ENCODE measurements at regions not wholly inside any gene's neighbourhood (a gene's known extent, or its start where the extent isn't known, plus 50 kb on each side); places are given as distances from the start of the nearest gene placed in this dataset.

DNA sequence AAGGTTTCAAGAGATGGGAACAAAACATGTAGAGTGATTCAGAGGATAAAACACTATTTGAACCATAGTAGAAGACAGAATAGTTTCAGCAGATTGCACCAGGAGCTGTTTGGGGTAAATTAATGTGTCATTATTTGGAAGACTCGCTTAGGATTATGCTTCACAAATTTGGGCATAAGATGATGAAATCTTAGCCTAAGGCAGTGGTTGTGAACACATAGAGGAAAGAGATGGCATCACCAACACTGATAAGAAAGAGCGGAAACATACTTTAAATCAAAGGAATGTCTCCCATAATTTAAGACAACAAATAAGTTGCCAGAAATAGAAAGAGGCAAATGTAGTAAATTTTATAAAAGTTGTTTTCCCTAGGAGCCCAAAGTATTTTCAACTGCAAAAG, 66.1 kb upstream of the TBCA start:
- DNase-seq: no peak

DNA sequence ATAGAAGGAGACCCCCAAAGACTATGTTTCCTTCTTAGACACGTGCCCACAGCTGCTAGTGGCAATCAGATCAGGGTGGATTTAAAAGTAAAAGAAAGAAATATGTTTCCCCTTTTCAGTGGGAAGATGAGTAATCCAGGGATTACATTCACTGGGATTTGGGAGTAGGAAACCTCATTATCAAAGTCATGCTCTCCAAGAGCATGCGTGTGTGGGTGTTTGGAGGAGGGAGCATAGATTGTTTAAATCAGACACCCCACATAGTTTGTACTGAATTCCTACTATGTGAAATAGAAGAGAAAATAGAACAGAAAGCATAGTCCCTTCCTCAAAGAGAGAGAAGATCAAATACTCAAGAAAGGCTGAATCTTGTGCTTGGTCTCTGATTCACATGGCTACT, 65.5 kb upstream of the TBCA start:
- no peak for DNase-seq

DNA sequence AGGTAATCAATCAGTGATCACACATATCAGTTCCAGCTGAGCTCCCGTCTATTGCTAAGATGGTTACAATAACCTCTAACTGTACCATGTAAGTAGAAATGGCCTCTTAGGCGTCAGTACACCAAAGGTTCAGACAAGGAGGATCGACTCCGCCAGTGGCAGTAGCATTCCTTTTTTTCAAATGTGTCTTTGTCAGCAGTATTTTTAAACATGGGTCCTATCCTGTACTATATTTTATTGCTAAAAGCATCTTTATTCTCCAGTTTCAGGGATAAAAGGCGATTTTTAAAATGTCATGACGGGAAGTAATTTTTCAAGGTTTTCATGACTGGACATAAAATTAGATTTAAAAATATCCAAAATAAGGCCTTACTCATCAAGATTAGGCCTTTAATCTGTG, 64.8 kb upstream of the TBCA start:
- DNase-seq: no peak

DNA sequence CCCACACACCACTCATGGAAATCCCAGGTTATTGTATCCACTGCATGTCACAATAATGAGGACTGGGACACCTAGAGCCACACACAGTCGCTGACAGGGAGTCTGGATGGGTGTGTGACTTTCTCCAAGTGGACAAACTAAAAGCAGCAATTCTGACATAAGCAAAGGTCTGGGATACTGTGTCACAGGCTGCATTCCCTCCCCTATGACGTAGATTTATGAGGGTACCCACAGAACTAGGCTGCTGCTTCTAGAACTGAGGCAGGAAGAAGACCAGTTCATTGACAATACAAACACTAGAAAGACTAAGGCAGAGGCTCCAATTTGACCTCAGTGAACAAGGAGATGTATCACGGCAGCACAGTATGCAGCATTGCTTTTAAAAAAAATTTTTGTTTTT, 63.6 kb upstream of the TBCA start:
- no peak for DNase-seq

DNA sequence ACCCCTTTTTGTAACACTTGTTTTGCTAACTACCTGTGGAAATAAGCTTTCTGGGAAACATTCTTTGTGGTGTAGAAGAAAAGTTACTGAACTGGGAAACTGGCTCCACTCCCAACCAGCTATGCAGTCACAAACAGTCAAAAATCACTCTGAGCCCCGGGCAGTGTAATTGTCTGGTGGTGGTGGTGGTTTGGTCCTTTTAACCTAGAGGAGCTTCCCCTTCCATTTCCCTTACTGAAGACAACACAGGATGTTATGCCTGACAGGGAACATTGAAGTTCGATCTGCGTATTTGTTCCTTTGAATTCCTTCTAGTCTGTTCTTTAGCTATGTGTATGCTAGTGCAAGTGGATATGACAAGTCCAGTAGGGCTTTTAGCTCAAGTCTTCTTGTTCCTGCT, 56.8 kb upstream of the TBCA start:
- no peak for DNase-seq

DNA sequence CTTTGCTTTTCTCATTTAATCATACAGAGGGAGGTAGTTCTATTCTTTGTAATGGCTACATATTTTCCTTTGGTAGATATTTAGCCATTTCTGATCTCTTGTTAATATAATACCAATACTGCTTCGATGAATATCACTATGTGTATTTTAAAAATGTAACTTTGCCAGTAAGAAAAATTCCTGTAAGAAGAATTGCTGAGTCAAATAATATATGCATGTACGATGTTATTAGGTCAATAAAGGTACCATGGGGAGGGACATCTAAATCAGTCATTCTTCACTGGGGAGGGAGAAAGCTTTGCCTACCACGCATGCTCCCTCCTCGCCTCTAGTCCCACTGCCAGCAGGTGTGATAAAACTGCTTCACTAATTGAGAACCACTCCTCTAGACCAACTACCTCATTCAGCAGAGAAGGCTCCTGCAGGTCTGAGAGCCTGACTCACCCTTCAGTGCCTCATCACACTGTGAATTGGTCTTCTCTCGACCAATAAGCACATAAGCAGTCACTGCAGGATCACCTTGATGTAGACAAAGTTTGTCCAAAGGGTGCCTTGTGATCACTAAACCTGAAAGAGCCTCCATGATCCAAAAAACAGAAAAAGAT, 56.1 kb upstream of the TBCA start:
- no peak for DNase-seq

DNA sequence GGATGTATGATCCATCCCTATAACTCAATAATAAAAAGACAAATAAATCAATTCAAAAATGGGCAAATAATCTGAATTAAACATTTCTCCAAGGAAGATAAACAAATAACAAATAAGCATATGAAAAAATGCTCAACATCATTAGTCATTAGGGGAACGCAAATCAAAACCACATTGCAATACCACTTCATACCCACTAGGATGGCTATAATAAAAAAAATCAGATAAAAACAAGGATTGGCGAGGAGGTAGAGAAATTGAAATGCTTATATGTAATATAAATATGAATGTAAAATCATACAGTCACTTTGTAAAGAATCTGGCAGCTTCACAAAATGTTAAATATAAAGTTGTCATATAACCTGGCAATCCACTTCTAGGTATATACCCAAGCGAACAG, 52.3 kb upstream of the TBCA start:
- DNase-seq: no peak

All from SIG-M5 (cell line).